ENCODE measurements at regions not wholly inside any gene's neighbourhood (a gene's known extent, or its start where the extent isn't known, plus 50 kb on each side); places are given as distances from the start of the nearest gene placed in this dataset.

DNA sequence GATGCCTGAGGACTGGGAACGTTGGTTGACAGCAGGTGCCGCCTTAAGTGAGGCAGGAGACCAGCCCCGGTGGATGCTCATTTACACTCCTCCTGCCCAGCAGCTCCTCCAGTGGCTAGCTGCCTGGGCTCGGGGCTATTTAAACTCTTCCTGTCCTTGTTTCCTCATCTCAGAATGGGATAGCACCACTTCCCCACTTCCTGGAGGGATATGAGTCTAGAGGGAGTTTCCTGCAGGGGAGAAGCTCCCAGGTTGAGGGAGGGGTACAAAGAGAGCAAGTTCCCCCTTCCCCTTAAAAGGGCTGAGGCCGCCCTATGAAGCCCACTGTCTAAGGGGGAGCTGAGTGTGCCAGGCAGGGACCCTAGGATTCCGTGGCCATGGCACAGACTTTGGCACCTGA is 311.2 kb downstream of the AACS start:
- H3K4me2 ChIP-seq (ENCODE audit: insufficient read depth in 1 of 2, low read depth in 2 of 2, low read length in 2 of 2): no peak overlapping the region
- H3K4me1 ChIP-seq (replicated peaks in 1 of 4; ENCODE audit: control insufficient read depth in 3 of 4, insufficient read depth in 4 of 4, low read length in 3 of 4): no peaks in the 10 kb centered on the region
- H3K23me2 ChIP-seq (ENCODE audit: low read depth, low read length): no peaks in the 10 kb centered on the region; the same call in 1 of the 2 replicates
- no peak overlapping the region for H2BK20ac ChIP-seq (ENCODE audit: low read length)
- no peaks in the 10 kb centered on the region for H3K9me3 ChIP-seq (ENCODE audit: insufficient read depth in 2 of 2, low read depth in 1 of 2, low read length in 1 of 2)
- H3K14ac ChIP-seq (ENCODE audit: insufficient read length): no peak overlapping the region
- H3K36me3 ChIP-seq (ENCODE audit: control insufficient read depth in 2 of 4, insufficient read depth in 4 of 4, low read length in 3 of 4): no peaks in the 10 kb centered on the region; a peak in 3 of 8 replicates
- WGBS, 2 experiments (ENCODE audit: extremely low coverage in 1 of 2, insufficient coverage in 1 of 2, insufficient read length in 1 of 2, insufficient replicate concordance in 2 of 2, low coverage in 1 of 2, low lambda C conversion rate in 2 of 2, missing lambda C conversion rate in 1 of 2): 84% methylated on average over 6 of the region's 6 CpGs; no CpG with 5 or more reads in 1 of the 2 experiments
- no peak overlapping the region for H2AFZ ChIP-seq (ENCODE audit: low read length)
- ChIA-PET CTCF (ENCODE audit: partially characterized antibody) (interaction anchor here (0.7 to 1.5 kb wide), 4 partner anchors 12 to 168 kb away, joined by 3 to 4 read pairs (median 3); no protein-coding TSS in a partner anchor), POLR2A (ENCODE audit: partially characterized antibody) (no interaction called here)
- H4K20me1 ChIP-seq (replicated peaks in 1 of 2; ENCODE audit: control insufficient read depth in 1 of 2, insufficient read depth in 2 of 2, low read length in 2 of 2): peaks cover 0 to 5% of the 10 kb centered on the region in 2 experiments
- H3K27ac ChIP-seq (ENCODE audit: low read depth, low read length): no peak overlapping the region
- no peak overlapping the region for H4K8ac ChIP-seq (ENCODE audit: extremely low read depth, insufficient read depth, low read length)
- H4K5ac ChIP-seq (ENCODE audit: insufficient read length, low read depth, low read length): no peak overlapping the region
- no peaks in the 10 kb centered on the region for H3K79me1 ChIP-seq (ENCODE audit: low read depth, low read length)
- H3K4me3 ChIP-seq (ENCODE audit: extremely low read depth in 1 of 4, insufficient read depth in 2 of 4, low read depth in 3 of 4, low read length in 4 of 4): no peak overlapping the region
- no peak overlapping the region for H4K91ac ChIP-seq (replicated peaks; ENCODE audit: insufficient read length, low read length)
- FAIRE-seq (no peak), DNase-seq (ENCODE audit: low read depth in 1 of 2, low spot score in 2 of 2) (no peak)
- H3K9ac ChIP-seq (replicated peaks in 1 of 4; ENCODE audit: extremely low read depth in 1 of 4, low read depth in 3 of 4, low read length in 3 of 4): no peak overlapping the region
- H2BK5ac ChIP-seq (ENCODE audit: low read depth, low read length): no peak overlapping the region
- H2BK15ac ChIP-seq (ENCODE audit: low read length): no peak overlapping the region
- no peak overlapping the region for H3K56ac ChIP-seq (replicated peaks; ENCODE audit: insufficient read length, low read depth, low read length)
- H3K79me2 ChIP-seq (ENCODE audit: control insufficient read depth in 1 of 2, insufficient read depth in 2 of 2, low read length in 2 of 2): no peaks in the 10 kb centered on the region; a peak in 1 of 4 replicates
- H2AK5ac ChIP-seq (ENCODE audit: low read depth, low read length): no peak overlapping the region
- H3K27me3 ChIP-seq (replicated peaks in 1 of 4; ENCODE audit: control insufficient read depth in 3 of 4, extremely low read depth in 1 of 4, insufficient read depth in 3 of 4, low read length in 3 of 4): no peaks in the 10 kb centered on the region
- H3K18ac ChIP-seq (ENCODE audit: extremely low read depth, low read length): no peak overlapping the region
- no peak overlapping the region for H3K23ac ChIP-seq (ENCODE audit: insufficient read length)
- no peak overlapping the region for H3K4ac ChIP-seq (replicated peaks; ENCODE audit: insufficient read length, low read depth, low read length)
- no peak overlapping the region for H2BK12ac ChIP-seq (ENCODE audit: low read depth, low read length)
- TF ChIP-seq BRCA1 (IDR thresholded peaks at IDR 0.05; ENCODE audit: low read depth, low read length) (no peak), SP4 (IDR thresholded peaks at IDR 0.05; ENCODE audit: low read length) (no peak), JUN (IDR thresholded peaks at IDR 0.05; ENCODE audit: low read depth, low read length) (no peak), MAFK (IDR thresholded peaks at IDR 0.05; ENCODE audit: low read depth, low read length) (no peak), YY1 (IDR thresholded peaks at IDR 0.05; ENCODE audit: low read depth, low read length) (no peak), POU5F1 (IDR thresholded peaks at IDR 0.05; ENCODE audit: low read depth, low read length) (no peak), EZH2 (IDR thresholded peaks at IDR 0.05; ENCODE audit: low read depth, low read length, severe bottlenecking) (no peak), SIRT6 (IDR thresholded peaks at IDR 0.05; ENCODE audit: low read length) (no peak), RFX5 (IDR thresholded peaks at IDR 0.05; ENCODE audit: borderline replicate concordance, low read depth, low read length) (no peak), POLR2A (IDR thresholded peaks at IDR 0.05; ENCODE audit: control extremely low read depth in 1 of 2, low read depth in 2 of 2, low read length in 2 of 2) (no peak), RAD21 (IDR thresholded peaks at IDR 0.05 in 1 of 2, conservative IDR thresholded peaks at IDR 0.05 in 1 of 2; ENCODE audit: low read depth in 2 of 2, low read length in 2 of 2) (no peak), RXRA (IDR thresholded peaks at IDR 0.05; ENCODE audit: insufficient read depth, low read depth, low read length) (no peak), TBP (IDR thresholded peaks at IDR 0.05; ENCODE audit: low read depth, low read length) (no peak)
- TF ChIP-seq, protein P1, sequence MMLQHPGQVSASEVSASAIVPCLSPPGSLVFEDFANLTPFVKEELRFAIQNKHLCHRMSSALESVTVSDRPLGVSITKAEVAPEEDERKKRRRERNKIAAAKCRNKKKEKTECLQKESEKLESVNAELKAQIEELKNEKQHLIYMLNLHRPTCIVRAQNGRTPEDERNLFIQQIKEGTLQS (IDR thresholded peaks at IDR 0.05; ENCODE audit: insufficient read depth, low read depth, low read length): no peak
- TF ChIP-seq, protein P2, sequence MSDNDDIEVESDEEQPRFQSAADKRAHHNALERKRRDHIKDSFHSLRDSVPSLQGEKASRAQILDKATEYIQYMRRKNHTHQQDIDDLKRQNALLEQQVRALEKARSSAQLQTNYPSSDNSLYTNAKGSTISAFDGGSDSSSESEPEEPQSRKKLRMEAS (IDR thresholded peaks at IDR 0.05): no peak
- H2BK120ac ChIP-seq (replicated peaks; ENCODE audit: low read depth, low read length): no peak overlapping the region
